ENCODE measurements at regions not wholly inside any gene's neighbourhood (a gene's known extent, or its start where the extent isn't known, plus 50 kb on each side); places are given as distances from the start of the nearest gene placed in this dataset.

DNA sequence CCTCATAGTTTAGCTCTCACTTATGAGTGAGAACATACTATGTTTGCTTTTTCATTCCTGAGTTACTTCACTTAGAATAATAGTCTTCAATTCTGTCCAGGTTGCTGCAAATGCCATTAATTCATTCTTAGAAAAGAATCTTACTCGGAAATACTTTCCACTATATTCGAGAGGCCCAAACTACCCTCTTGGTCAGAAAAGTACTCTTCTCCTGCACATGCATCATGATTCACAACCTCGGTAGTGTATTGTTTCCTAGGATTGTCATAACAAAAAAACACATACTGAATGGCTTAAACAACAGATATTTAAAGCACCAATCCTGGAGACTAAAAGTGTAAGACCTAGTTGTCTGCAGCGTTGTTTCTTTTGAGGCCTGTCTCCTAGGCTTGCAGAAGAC is 364.0 kb upstream of the SLC14A2 start:
- no peaks in the 10 kb centered on the region for H3K79me1 ChIP-seq (ENCODE audit: low read depth in 1 of 2, low read length in 2 of 2)
- no peak overlapping the region for H3K56ac ChIP-seq (ENCODE audit: extremely low read depth, insufficient read depth, low read length)
- no peaks in the 10 kb centered on the region for H3K9me3 ChIP-seq (ENCODE audit: control insufficient read depth, insufficient read depth, low read length)
- BruUV-seq (replicated peaks): no TSS peak
- no CpG with 5 or more reads among the region's 4 CpGs for WGBS, 2 experiments (ENCODE audit: extremely low coverage in 2 of 2, insufficient read length in 1 of 2)
- ChIA-PET CTCF (no interaction called here), POLR2A (ENCODE audit: unreplicated experiment) (no interaction called here)
- H3K14ac ChIP-seq (replicated peaks; ENCODE audit: low read depth, low read length): 0 out of 2 replicates have a peak overlapping the region, but pooled peaks have one; percentile 22
- intact Hi-C loops (cut with micrococcal nuclease) (no loop called here), in situ Hi-C loops (cut with MboI; ENCODE audit: low sequenced_read_pairs) (no loop called here), dilution Hi-C loops (cut with HindIII; ENCODE audit: low sequenced_read_pairs, unreplicated experiment) (no loop called here)
- no peaks in the 10 kb centered on the region for H3K27me3 ChIP-seq (ENCODE audit: control insufficient read depth, insufficient read depth, low read length)
- H3K4me2 ChIP-seq (ENCODE audit: low read depth, low read length): no peak overlapping the region
- peak overlapping the region; percentile 62 for H2BK120ac ChIP-seq (ENCODE audit: low read depth, low read length)
- 0 out of 2 replicates have a peak overlapping the region, but pooled peaks have one; percentile 9 for H2AK5ac ChIP-seq (ENCODE audit: low read depth, low read length)
- ATAC-seq (ENCODE audit: low read depth) (no peak), DNase-seq (no peak)
- peaks cover 25% of the 10 kb centered on the region for H3K9me1 ChIP-seq (ENCODE audit: insufficient read depth, low read length)
- H2BK15ac ChIP-seq (ENCODE audit: low read depth, low read length): peak overlapping the region; percentile 26; the same call in 1 of the 3 replicates
- H4K5ac ChIP-seq (ENCODE audit: low read depth, low read length): peak overlapping the region; percentile 76
- H2BK20ac ChIP-seq (ENCODE audit: low read depth, low read length): peak overlapping the region; percentile 48
- no peak overlapping the region for H2AK9ac ChIP-seq (replicated peaks; ENCODE audit: low read depth, low read length, poor library complexity)
- peak overlapping the region; percentile 36; the same call in 1 of the 2 replicates for H3K27ac ChIP-seq (ENCODE audit: insufficient read depth, low read length)
- TF ChIP-seq CHD1 (IDR thresholded peaks at IDR 0.05; ENCODE audit: low read depth, low read length) (no peak), FOS (IDR thresholded peaks at IDR 0.05; ENCODE audit: low read depth, low read length) (no peak), MXI1 (IDR thresholded peaks at IDR 0.05; ENCODE audit: borderline replicate concordance, low read depth, low read length) (no peak), BHLHE40 (IDR thresholded peaks at IDR 0.05; ENCODE audit: low read depth, low read length) (no peak)
- H4K8ac ChIP-seq (ENCODE audit: low read depth in 2 of 2, low read length in 2 of 2): peak overlapping the region in 1 of 2 experiments; percentile 32; a peak in 2 of 4 replicates
- H3K4me3 ChIP-seq (ENCODE audit: insufficient read depth, low read depth, low read length): no peak overlapping the region
- H3K18ac ChIP-seq (ENCODE audit: low read depth, low read length): peak overlapping the region; percentile 90
- peaks cover 38% of the 10 kb centered on the region for H3K4me1 ChIP-seq (ENCODE audit: control insufficient read depth, insufficient read depth, low read length)
- H3K4ac ChIP-seq (ENCODE audit: low read depth, low read length): peak overlapping the region; percentile 57
- H3K23ac ChIP-seq (ENCODE audit: low read depth, low read length): no peak overlapping the region
- no peaks in the 10 kb centered on the region for H4K20me1 ChIP-seq (ENCODE audit: insufficient read depth, low read length)
- no peak overlapping the region for H2AFZ ChIP-seq (replicated peaks; ENCODE audit: low read length, poor library complexity)
- no peak overlapping the region for H3K9ac ChIP-seq (ENCODE audit: low read depth, low read length)
- no peaks in the 10 kb centered on the region for H3K36me3 ChIP-seq (ENCODE audit: control insufficient read depth, insufficient read depth, low read length)
- H2BK5ac ChIP-seq (ENCODE audit: low read depth, low read length, poor library complexity, severe bottlenecking): peak overlapping the region; percentile 51
- peak overlapping the region; percentile 41 for H4K91ac ChIP-seq (ENCODE audit: insufficient read depth, low read depth, low read length)

Measured in IMR-90 (cell line).